NCI-H1092 treated with DMSO at 0.1 percent for 48 hours (cell line): ENCODE measurements at regions not wholly inside any gene's neighbourhood (a gene's known extent, or its start where the extent isn't known, plus 50 kb on each side); places are given as distances from the start of the nearest gene placed in this dataset.
A peak's percentile ranks its signal among the peaks of the same experiment; 100 is the strongest.
"Not testable (repeated sequence)": the region's sequence is repeated elsewhere in the genome, so short reads cannot be mapped to it uniquely, and the experiment has no call there.

Experiments used
- DNase-seq: peaks from one replicate; lab custom pipeline; 2025; lab: John Stamatoyannopoulos, UW

DNA sequence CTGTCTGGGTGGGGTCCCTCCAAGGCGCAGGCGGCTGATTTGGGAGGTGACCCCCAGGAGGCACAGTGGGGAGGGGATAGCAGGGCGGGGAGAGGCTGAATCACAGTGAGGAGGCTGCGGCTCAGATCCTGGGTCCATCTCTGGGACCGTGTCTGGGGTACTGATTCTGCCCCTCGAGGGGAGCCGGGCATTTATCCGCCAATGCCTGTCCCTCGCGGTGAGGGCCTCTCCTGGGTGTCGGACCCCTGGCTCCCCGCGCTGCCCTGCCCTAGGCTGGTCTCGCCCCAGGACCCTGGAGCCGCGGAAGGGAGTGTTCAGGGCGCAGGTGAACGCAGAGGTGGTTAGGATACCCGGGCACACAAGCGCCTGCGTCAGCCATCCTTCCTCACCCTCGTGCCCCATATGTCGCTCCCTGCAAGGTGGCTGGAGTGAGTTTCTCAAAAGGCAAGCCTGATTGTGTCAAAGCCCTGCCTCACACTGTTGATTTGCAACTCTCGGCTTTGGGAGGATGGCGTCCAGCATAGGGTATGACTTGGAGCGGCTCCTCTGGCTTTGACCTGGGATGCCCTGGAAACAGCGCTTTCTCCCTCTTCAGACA lies 530.9 kb downstream of the PTPRU start:
- DNase-seq, result no peak

GRCh38 chr1:29762635-29763034 lies 526.3 kb downstream of the PTPRU start:
- no peak for DNase-seq

DNA sequence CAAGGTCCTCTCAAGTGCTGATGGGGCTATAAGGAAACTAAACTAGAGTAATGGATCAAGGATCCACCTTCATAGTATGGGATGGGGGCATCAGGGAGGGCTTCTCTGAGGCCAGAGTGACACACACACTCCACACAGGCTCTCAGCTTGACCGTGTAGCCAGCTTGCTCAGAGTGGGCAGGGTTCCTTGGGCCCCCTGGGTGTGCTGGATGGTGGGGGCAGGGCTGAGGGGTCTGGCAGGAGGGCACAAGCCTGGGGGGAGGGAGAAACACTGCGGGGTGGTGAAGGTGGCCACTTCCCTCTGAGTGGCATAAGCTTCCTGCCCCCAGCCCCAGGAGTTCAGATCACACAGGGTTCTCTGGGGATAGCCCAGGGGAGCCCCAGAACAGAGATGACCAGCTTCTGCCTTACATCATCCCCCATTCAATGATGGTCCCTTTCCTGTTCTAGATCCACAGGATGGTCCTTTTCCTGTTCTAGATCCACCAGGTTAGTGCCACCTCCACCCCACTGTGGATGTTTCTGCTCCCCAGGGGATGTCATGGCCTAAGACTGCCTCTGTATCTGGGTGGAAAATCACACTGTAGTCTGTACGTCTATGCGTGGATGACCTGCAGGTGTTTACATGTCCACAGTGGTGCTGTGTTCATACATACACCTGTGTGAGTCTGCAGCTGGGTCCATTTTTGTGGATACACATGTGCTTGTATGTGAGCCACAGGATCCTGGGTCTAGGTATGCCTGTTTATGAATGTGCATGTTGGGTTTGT lies 525.0 kb downstream of the PTPRU start:
- DNase-seq, result no peak

DNA sequence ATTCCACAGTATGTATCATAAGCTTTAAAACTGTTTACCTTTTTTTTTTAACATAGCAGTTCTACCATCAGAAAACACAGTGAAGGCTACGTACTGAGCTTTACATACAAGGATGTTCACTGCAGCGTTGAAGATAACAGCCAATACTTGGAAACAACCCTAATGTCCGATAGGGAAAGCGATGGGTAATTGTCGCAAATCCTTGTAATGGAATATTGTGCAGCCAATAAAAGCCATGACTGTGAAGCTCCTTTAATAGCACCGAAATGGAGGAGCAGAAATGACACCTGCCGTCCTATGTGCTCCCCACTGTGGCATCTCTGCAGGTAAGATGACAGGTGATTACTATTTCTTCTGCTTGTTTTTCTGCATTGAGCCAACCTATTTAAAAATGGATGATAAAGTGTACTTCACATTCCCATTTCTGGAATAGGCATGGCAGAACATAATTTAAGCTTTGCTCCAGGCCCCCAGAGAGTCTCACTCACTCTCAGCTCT lies 523.8 kb downstream of the PTPRU start:
- no peak for DNase-seq

GRCh38 chr1:29758781-29759499 lies 522.6 kb downstream of the PTPRU start:
- DNase-seq, result no peak

DNA sequence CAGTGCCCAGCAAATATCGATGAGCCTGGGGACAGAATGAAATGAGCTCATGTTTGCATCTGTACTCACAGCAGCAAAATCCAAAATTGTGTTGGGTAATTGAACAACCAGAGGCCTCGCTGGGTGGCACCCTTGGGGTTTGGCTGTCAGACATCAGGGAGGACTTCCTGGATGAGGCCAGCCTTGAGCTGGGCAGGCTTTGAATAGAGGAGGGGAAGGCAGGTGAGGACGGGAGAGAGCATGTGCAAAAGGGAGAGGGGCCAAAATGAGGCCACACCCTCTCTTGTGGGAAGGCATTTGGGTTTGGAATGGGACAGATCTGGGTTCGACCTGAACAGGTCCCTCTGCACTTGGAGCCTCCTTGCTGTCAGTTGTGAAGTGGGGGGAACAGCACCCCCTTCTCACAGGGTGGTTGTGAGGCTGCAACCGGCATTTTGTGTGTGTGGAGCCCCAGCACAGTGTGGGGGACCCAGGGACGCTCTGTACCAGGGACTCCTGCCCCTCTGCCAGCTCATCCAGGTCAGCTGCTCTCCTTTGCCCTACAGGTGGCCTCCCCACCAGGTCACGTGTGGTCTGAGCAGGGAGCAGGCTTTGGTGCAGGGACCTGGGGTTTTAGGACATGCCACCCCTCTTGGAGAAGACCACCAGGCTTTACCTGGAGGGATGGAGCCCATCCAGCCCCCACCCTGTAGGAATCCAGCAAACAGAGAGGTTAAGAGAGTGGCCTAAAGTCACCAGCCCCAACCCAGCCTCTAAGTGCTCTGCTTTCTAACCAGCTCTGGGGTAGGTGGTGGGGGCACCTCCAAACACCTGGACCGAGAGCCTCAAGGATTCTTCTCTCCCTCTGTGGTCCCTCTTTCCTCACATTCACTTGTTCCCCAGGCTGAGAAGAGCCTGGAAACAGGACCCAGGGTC lies 521.8 kb downstream of the PTPRU start:
- no peak for DNase-seq

GRCh38 chr1:29756901-29757725 lies 520.8 kb downstream of the PTPRU start:
- no peak for DNase-seq

GRCh38 chr1:29756498-29756897 lies 520.2 kb downstream of the PTPRU start:
- DNase-seq, result no peak

DNA sequence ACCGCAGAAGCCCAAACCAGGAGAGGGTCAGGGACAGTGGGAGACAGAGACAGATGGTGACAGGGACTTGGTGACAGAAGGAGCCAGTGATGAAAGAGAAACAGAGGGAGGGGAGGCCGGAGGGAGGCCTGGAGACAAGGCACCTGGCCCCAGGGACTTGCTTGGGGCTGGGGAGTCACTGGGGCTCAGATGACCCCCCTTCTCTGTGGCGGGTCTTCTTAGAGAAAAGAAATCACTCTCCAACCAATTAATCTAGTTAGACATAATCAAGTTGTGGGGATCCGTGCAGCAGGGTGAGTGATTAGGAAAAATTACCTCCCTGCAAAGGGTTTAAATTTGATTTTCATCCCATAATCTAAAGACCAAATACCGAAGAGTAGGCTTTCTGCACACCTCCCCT lies 519.8 kb downstream of the PTPRU start:
- no peak for DNase-seq

DNA sequence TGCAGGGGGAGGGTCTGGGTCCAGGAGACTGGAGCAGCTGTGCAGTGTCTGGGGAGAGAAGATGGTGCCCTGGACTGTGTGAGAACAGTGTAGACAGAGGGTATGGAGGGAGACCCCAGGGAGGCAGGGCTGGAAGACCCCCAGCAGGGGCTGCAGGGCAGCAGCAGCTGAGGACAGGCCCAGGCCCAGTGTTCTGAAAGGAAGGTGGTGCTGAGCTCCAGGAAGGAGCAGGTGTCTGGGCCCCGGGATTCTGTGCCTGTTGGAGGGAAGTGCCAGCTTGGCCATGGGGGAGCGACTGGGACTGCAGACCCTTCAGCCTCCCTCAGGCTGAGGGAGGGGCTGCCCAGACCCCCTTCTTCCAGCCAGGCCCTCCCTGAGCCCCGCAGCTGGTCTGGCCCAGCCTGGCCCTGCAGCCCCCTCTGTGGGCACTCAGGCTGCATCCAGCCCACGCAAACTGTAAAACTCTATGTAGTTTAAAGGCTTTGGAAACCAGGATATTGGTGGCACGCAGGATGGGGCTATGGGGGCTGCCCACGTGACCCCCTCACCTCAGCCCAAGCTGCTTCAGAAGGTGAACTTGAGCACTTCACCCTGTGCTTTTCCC lies 519.2 kb downstream of the PTPRU start:
- not testable (repeated sequence) for DNase-seq

DNA sequence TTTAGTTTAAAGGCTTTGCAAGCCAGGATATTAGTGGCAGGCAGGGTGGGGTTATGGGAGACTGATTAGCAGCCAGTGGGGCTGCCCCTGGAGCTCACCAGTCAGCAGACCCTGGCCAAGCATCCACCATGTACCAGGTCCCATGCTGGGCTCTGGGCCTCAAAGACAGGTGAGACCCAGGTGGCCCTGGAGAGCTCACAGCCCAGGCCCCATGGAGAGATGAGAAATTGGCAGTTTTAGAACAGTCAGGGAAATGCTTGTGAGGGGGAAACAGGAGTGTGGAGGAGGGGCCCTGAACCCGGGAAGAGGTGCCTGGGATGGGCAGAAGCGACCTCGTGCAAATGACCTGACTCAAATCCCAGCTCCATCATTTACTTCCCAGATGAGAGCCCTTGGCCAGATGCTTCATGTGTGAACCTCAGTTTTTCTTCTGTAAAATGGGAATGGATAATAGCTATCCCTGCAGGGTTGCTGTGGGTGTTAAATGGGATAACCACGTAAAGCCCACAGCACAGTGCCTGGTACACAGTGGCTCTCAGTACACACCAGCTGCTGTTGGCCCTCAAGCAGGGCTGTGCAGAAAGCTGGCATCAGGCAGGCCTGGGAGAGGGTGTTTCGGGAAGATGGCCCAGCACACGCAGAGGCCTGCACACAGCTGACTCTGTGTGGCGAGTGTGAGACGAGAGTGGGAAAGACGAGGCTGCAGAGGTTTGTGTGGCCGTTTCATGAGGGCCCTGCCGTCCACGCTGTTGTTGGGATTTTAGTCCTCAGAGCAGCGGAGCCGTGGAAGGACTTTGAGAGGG lies 518.5 kb downstream of the PTPRU start:
- no peak for DNase-seq

DNA sequence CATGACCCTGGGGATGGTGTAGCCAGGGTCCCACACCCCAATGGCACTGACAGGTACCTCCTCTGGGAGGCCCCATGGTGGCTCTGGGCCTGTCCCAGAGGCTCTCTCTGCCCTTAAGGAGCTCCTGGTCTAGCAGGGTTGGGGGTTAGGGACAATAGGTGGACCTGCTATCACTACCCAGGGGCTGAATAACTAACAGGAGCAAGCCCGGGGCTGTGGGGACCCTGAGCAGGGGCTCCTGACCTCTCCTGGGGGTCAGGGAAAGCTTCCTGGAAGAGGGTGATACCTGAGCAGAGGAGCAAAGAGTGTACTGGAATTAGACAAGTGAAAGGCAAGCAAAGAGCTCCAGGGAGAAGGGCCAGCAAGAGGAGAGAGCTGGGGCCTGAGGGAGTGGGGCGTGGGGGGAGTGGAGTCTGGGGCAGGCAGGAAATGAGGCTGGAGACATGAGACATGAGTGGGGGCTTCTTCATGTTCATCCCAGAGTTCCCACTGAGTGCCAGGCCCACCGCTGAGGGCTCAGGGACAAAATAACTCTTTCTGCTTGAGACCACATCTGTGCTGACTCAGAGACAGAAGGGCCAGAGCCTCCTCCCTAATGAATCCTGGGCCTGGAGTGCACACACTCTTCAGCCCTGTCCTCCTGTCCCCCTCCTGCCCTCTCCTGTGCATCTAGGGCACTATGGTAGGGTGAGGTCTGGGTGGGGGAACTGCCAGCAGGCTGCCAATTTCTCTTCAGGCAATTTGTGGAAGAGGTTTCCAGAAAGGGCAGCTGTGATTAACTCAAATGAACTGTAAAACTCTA lies 517.6 kb downstream of the PTPRU start:
- DNase-seq, result peak; percentile 23

DNA sequence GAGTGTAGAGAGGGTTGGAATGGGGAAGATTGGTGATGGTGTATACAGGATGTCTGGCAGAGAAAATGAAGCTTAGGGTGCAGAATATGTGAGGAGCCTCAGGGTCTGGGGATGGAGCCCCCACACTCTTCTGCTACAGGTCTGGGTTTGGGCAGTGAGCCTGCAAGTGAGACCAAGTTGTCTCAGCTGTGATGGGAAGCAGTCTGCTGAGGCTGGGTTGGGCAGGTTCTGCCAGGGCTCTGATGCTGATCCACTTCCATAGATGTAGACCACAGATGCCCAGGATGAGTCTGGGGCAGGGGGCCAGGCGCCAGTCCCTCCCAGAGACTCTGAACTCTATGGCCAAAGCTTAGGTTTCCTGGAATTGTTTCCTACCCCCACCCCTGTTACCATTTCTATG lies 516.9 kb downstream of the PTPRU start:
- DNase-seq, result no peak

DNA sequence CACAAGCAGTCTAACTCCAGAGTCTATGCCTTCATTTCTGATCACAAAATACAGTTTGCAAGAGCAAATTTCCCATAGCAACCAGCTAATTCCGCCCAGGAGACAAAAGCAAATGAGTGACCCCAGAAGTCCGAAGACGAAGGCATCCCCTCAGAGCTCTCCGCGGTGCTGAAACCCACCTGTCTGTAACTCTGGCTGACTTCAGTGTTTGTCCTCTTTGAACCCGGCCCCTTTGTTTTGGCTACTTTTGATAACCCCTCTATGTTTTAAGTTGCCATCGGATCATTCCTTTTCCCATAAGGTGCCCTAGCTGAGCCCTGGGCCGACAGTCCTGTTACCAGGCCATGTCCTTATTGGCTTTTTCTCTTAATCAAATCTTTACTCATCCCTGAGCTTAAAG lies 515.8 kb downstream of the PTPRU start:
- no peak for DNase-seq

DNA sequence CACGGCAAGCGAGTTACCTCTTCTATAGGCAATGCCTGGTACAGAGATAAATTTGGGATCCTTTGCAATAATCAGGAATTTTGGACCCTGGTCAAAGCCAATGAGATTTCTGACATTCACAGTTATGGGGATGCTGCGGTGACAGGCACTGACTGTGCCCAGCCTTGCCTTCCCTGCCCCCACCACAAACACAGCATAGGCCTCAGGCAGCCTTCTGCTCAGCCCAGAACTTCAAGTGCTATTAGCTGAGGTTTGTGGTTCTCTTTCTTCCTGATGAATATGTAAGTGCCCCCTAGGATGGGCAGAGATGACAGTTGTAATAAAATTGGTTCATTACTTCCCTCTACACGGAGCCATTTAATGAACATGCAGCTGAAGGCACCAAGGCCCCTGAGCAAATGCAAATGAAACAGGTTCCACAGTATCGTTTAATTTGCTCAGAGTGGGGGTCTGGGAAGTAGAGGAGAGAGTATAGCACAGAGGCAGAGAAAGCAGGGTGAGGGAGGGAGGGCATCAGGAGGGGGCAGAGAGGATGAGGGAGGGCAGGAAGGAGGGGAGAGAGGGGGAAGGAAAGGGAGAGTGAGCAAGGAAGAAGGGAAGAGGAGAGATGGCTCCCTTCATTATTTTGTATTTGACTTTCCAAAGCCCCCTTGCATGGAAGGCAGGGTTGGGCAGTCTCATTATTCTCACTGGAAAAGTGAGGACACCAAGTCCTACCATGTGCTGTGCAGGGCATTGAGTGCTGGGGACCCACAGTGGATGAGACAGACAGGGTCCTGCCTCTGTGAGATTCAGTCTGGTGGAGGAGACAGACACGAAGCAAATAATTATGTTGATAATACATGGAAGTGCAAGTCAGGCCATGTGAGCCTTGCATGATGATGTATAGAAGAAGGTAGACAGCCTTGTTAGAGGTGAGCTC lies 513.0 kb downstream of the PTPRU start:
- DNase-seq, result no peak

- no peak for DNase-seq
These were observed 510.9 kb downstream of the PTPRU start for GRCh38 chr1:29747196-29747595.

DNA sequence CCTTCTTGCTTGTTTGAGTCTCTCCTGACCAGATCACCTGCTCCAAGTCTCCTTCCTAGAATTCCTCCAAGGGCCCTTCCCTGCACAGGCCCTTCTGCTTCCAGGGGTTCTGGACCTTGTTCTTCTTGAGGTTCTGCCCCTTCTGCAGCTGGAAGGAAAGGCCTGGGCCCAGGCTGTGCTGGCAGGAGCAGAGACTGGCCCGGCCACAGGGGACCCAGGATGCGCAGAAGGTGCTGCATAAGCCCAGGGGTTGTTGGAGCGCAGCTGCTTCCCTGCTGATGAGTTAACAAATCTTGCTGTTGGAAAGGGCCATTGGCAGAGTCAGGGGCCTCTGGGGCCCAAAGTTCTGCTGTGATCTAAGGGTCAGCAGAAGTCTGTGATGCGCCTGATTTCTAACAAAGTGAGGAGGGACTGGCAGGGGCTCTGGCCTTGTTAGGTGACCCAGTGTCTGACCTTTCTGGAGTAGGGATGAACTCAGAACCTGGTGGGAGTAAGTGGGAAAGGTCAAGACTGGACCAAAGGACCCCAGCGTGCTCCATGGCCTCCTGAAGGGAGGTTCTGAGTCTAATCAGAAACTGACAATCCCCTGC lies 509.8 kb downstream of the PTPRU start:
- no peak for DNase-seq
